ENCODE measurements at regions not wholly inside any gene's neighbourhood (a gene's known extent, or its start where the extent isn't known, plus 50 kb on each side); places are given as distances from the start of the nearest gene placed in this dataset.

DNA sequence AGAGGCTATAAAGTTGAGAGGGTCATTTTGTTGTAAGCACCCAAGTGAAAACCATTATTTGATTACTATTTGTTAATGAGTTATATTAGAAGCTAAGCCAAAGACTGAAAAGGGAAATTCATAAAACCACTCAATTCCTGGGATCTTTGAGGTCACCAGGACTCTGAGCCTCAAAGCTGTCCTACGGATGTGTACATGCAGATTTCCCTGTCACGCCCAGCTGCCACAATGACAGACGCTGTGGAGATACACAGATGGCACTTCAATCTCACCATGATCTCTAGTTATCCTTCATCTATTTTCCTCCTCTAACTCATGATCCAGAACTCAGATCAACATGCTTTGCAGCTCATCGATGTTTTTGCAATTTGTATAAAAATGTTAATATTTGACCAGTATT, 403.5 kb upstream of the MIR17HG start:
- TF ChIP-seq, protein P1, sequence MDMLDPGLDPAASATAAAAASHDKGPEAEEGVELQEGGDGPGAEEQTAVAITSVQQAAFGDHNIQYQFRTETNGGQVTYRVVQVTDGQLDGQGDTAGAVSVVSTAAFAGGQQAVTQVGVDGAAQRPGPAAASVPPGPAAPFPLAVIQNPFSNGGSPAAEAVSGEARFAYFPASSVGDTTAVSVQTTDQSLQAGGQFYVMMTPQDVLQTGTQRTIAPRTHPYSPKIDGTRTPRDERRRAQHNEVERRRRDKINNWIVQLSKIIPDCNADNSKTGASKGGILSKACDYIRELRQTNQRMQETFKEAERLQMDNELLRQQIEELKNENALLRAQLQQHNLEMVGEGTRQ (CRISPR knock-in tag; IDR thresholded peaks at IDR 0.05): no peak
- TF ChIP-seq, protein P2, sequence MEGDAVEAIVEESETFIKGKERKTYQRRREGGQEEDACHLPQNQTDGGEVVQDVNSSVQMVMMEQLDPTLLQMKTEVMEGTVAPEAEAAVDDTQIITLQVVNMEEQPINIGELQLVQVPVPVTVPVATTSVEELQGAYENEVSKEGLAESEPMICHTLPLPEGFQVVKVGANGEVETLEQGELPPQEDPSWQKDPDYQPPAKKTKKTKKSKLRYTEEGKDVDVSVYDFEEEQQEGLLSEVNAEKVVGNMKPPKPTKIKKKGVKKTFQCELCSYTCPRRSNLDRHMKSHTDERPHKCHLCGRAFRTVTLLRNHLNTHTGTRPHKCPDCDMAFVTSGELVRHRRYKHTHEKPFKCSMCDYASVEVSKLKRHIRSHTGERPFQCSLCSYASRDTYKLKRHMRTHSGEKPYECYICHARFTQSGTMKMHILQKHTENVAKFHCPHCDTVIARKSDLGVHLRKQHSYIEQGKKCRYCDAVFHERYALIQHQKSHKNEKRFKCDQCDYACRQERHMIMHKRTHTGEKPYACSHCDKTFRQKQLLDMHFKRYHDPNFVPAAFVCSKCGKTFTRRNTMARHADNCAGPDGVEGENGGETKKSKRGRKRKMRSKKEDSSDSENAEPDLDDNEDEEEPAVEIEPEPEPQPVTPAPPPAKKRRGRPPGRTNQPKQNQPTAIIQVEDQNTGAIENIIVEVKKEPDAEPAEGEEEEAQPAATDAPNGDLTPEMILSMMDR (IDR thresholded peaks at IDR 0.05): no peak
- TF ChIP-seq ZNF423 (CRISPR knock-in tag; IDR thresholded peaks at IDR 0.05) (no peak), CBFB (CRISPR knock-in tag; IDR thresholded peaks at IDR 0.05; ENCODE audit: low read depth) (no peak)
- TF ChIP-seq, protein P3, sequence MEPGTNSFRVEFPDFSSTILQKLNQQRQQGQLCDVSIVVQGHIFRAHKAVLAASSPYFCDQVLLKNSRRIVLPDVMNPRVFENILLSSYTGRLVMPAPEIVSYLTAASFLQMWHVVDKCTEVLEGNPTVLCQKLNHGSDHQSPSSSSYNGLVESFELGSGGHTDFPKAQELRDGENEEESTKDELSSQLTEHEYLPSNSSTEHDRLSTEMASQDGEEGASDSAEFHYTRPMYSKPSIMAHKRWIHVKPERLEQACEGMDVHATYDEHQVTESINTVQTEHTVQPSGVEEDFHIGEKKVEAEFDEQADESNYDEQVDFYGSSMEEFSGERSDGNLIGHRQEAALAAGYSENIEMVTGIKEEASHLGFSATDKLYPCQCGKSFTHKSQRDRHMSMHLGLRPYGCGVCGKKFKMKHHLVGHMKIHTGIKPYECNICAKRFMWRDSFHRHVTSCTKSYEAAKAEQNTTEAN (CRISPR knock-in tag; IDR thresholded peaks at IDR 0.05): no peak
- TF ChIP-seq, protein P4, sequence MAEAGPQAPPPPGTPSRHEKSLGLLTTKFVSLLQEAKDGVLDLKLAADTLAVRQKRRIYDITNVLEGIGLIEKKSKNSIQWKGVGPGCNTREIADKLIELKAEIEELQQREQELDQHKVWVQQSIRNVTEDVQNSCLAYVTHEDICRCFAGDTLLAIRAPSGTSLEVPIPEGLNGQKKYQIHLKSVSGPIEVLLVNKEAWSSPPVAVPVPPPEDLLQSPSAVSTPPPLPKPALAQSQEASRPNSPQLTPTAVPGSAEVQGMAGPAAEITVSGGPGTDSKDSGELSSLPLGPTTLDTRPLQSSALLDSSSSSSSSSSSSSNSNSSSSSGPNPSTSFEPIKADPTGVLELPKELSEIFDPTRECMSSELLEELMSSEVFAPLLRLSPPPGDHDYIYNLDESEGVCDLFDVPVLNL (CRISPR knock-in tag; IDR thresholded peaks at IDR 0.05; ENCODE audit: borderline replicate concordance, low read depth): no peak
- TF ChIP-seq, protein P5, sequence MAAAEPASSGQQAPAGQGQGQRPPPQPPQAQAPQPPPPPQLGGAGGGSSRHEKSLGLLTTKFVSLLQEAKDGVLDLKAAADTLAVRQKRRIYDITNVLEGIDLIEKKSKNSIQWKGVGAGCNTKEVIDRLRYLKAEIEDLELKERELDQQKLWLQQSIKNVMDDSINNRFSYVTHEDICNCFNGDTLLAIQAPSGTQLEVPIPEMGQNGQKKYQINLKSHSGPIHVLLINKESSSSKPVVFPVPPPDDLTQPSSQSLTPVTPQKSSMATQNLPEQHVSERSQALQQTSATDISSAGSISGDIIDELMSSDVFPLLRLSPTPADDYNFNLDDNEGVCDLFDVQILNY (CRISPR knock-in tag; IDR thresholded peaks at IDR 0.05): no peak
- TF ChIP-seq, protein P6, sequence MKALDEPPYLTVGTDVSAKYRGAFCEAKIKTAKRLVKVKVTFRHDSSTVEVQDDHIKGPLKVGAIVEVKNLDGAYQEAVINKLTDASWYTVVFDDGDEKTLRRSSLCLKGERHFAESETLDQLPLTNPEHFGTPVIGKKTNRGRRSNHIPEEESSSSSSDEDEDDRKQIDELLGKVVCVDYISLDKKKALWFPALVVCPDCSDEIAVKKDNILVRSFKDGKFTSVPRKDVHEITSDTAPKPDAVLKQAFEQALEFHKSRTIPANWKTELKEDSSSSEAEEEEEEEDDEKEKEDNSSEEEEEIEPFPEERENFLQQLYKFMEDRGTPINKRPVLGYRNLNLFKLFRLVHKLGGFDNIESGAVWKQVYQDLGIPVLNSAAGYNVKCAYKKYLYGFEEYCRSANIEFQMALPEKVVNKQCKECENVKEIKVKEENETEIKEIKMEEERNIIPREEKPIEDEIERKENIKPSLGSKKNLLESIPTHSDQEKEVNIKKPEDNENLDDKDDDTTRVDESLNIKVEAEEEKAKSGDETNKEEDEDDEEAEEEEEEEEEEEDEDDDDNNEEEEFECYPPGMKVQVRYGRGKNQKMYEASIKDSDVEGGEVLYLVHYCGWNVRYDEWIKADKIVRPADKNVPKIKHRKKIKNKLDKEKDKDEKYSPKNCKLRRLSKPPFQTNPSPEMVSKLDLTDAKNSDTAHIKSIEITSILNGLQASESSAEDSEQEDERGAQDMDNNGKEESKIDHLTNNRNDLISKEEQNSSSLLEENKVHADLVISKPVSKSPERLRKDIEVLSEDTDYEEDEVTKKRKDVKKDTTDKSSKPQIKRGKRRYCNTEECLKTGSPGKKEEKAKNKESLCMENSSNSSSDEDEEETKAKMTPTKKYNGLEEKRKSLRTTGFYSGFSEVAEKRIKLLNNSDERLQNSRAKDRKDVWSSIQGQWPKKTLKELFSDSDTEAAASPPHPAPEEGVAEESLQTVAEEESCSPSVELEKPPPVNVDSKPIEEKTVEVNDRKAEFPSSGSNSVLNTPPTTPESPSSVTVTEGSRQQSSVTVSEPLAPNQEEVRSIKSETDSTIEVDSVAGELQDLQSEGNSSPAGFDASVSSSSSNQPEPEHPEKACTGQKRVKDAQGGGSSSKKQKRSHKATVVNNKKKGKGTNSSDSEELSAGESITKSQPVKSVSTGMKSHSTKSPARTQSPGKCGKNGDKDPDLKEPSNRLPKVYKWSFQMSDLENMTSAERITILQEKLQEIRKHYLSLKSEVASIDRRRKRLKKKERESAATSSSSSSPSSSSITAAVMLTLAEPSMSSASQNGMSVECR (CRISPR knock-in tag; IDR thresholded peaks at IDR 0.05; ENCODE audit: borderline replicate concordance): no peak
